ENCODE measurements at regions not wholly inside any gene's neighbourhood (a gene's known extent, or its start where the extent isn't known, plus 50 kb on each side); places are given as distances from the start of the nearest gene placed in this dataset.

- TF ChIP-seq, protein P1, sequence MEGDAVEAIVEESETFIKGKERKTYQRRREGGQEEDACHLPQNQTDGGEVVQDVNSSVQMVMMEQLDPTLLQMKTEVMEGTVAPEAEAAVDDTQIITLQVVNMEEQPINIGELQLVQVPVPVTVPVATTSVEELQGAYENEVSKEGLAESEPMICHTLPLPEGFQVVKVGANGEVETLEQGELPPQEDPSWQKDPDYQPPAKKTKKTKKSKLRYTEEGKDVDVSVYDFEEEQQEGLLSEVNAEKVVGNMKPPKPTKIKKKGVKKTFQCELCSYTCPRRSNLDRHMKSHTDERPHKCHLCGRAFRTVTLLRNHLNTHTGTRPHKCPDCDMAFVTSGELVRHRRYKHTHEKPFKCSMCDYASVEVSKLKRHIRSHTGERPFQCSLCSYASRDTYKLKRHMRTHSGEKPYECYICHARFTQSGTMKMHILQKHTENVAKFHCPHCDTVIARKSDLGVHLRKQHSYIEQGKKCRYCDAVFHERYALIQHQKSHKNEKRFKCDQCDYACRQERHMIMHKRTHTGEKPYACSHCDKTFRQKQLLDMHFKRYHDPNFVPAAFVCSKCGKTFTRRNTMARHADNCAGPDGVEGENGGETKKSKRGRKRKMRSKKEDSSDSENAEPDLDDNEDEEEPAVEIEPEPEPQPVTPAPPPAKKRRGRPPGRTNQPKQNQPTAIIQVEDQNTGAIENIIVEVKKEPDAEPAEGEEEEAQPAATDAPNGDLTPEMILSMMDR (IDR thresholded peaks at IDR 0.05; ENCODE audit: borderline replicate concordance, insufficient read depth, low read depth, low read length): no peak
- no peak overlapping the region for H3K4me3 ChIP-seq (ENCODE audit: low read depth, low read length)
Measured at GRCh38 chr11:70820311-70820710, 422.0 kb downstream of the CTTN start.

DNA sequence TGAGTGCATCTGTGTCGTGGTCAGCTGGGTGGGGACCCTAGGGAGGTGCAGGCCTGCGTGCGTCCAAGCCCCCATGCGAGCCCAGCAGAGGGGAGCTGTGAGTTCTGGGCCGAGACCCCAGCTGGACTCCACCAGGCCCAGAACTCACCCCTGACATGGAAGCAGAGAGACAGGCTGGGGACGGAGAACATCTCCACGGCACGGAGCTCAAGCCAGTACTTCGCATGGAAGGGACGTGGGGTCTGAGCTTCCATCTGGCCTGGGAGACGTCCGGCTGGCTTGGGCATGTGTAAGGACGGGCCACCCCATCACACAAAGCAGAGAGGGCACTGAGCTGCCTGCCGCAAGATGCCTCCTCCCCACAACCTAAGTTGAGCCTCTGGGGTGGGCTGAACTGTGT, 422.4 kb downstream of the CTTN start:
- TF ChIP-seq, protein P1 (IDR thresholded peaks at IDR 0.05; ENCODE audit: borderline replicate concordance, insufficient read depth, low read depth, low read length): no peak
- no peak overlapping the region for H3K4me3 ChIP-seq (ENCODE audit: low read depth, low read length)

GRCh38 chr11:70823771-70824170, 425.4 kb downstream of the CTTN start:
- TF ChIP-seq, protein P1 (IDR thresholded peaks at IDR 0.05; ENCODE audit: borderline replicate concordance, insufficient read depth, low read depth, low read length): no peak
- no peak overlapping the region for H3K4me3 ChIP-seq (ENCODE audit: low read depth, low read length)

DNA sequence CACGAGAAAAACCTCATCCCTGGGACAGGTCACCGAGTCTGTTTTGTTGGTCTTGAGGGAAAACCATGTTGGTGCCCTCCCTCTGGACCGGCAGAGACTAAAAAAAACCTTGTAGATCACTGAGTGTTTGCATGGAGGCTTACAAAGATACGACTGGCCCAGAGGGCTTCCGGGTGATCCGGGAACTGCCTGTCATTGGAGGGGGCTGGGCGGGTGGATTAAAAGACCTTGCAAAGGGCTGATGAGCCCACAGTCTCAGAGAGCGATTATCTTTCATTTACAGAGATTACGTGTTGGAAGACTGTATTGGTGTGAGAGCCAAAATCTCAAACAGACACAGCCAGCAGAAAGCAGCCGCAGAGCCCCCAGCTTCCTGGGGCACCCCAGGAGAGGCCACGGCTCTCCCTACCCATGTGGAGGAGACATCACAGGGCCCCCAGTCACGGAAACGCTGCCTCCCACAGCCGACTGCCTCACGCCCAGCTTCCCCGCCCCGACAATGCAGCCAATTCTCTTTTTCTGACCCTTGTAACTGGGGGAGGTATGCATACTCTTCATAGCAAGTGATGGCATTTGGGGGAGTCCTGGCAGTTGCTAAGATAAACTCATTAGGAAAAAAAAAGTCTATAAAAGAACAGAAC, 426.4 kb downstream of the CTTN start:
- no peak overlapping the region for H3K4me3 ChIP-seq (ENCODE audit: low read depth, low read length)
- TF ChIP-seq, protein P1 (IDR thresholded peaks at IDR 0.05; ENCODE audit: borderline replicate concordance, insufficient read depth, low read depth, low read length): no peak

DNA sequence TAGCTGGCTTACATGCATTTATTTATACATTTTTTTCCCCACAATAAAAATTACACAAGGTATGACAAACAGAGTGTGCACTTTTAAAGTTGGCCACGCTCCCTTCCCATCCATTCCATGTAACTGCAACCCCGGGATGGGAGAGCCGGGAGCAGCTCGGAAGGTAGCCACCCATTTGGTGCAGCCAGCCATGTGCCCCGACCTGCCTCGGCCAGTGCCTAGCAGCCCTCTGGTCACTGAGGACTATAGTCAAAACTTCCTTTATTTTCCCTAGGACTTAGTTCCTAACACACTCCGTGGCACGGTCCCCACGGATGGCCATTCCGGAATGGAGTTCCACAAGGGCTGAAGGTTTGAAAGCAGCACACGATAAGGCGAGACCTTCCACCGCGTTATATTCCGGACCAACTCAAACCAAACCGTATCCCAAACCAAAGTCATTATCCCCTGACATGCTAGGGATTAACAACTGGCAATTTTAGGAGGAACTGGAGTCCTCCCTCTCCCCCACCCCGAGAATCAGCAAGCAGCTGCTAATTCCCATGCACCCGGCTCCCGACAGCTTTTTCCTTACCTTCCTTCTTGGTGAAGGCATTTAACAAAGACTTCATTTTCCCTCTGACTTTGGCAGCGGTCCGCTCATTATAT, 426.4 kb downstream of the SHANK2 start:
- TF ChIP-seq, protein P1 (IDR thresholded peaks at IDR 0.05; ENCODE audit: borderline replicate concordance, insufficient read depth, low read depth, low read length): no peak
- H3K4me3 ChIP-seq (ENCODE audit: low read depth, low read length): no peak overlapping the region

- H3K4me3 ChIP-seq (ENCODE audit: low read depth, low read length): no peak overlapping the region
- TF ChIP-seq, protein P1 (IDR thresholded peaks at IDR 0.05; ENCODE audit: borderline replicate concordance, insufficient read depth, low read depth, low read length): no peak
Measured at GRCh38 chr11:70826541-70827335, 425.6 kb downstream of the SHANK2 start.
